HUES6 (cell line): ENCODE measurements at regions not wholly inside any gene's neighbourhood (a gene's known extent, or its start where the extent isn't known, plus 50 kb on each side); places are given as distances from the start of the nearest gene placed in this dataset.

Source experiments
- H3K27ac ChIP-seq: 2 replicates; pipeline ENCODE4 v1.7.0; 2013; ENCODE audit warnings: low read depth, mild to moderate bottlenecking, low read length, inconsistent platforms
- H3K27me3 ChIP-seq: 2 replicates; pipeline ENCODE4 v1.6.1; 2013; ENCODE audit warnings: low read length; ENCODE audit not compliant: control insufficient read depth, insufficient read depth
- H3K36me3 ChIP-seq: 2 replicates; pipeline ENCODE4 v1.6.1; 2013; ENCODE audit warnings: low read length; ENCODE audit not compliant: control insufficient read depth, insufficient read depth
- H3K4me1 ChIP-seq: 2 replicates; pipeline ENCODE4 v1.6.1; 2013; ENCODE audit warnings: low read length; ENCODE audit not compliant: control insufficient read depth, insufficient read depth
- H3K4me3 ChIP-seq: 2 replicates; pipeline ENCODE4 v1.5.1; 2013; ENCODE audit warnings: low read depth, low read length
- H3K9ac ChIP-seq: one replicate; pipeline ENCODE4 v1.6.1; 2013; ENCODE audit warnings: mild to moderate bottlenecking, low read length
- H3K9me3 ChIP-seq: 2 replicates; pipeline ENCODE4 v1.6.1; 2013; ENCODE audit warnings: low read depth, low read length; ENCODE audit not compliant: control insufficient read depth, insufficient read depth

- H3K4me3 ChIP-seq, result no peak overlapping the region
- H3K27ac ChIP-seq, result no peak overlapping the region
- peaks cover 3% of the 10 kb centered on the region; the same call in 1 of the 2 replicates for H3K9me3 ChIP-seq
- no peaks in the 10 kb centered on the region for H3K4me1 ChIP-seq
- H3K9ac ChIP-seq, result no peak overlapping the region
- no peaks in the 10 kb centered on the region for H3K36me3 ChIP-seq
- H3K27me3 ChIP-seq, result no peaks in the 10 kb centered on the region
Observed at GRCh38 chr13:80255946-80256345, 85.0 kb downstream of the SPRY2 start.

- Histone ChIP-seq H3K27ac (no peak overlapping the region), H3K4me3 (no peak overlapping the region), H3K27me3 (no peaks in the 10 kb centered on the region), H3K36me3 (no peaks in the 10 kb centered on the region), H3K9me3 (no peaks in the 10 kb centered on the region), H3K9ac (no peak overlapping the region), H3K4me1 (no peaks in the 10 kb centered on the region)
Observed at GRCh38 chr13:80251403-80251802, 89.5 kb downstream of the SPRY2 start.

GRCh38 chr13:80250213-80250810 is 90.6 kb downstream of the SPRY2 start:
- no peak overlapping the region for H3K4me3 ChIP-seq
- H3K4me1 ChIP-seq, result peaks cover under 1% of the 10 kb centered on the region; the same call in 1 of the 2 replicates
- no peak overlapping the region for H3K9ac ChIP-seq
- no peak overlapping the region for H3K27ac ChIP-seq
- no peaks in the 10 kb centered on the region for H3K36me3 ChIP-seq
- no peaks in the 10 kb centered on the region for H3K27me3 ChIP-seq
- no peaks in the 10 kb centered on the region for H3K9me3 ChIP-seq

GRCh38 chr13:80249516-80250212 is 91.3 kb downstream of the SPRY2 start:
- H3K27me3 ChIP-seq, result no peaks in the 10 kb centered on the region
- no peak overlapping the region for H3K4me3 ChIP-seq
- H3K27ac ChIP-seq, result no peak overlapping the region

GRCh38 chr13:80245162-80245733 is 95.7 kb downstream of the SPRY2 start:
- no peak overlapping the region for H3K4me3 ChIP-seq
- H3K9me3 ChIP-seq, result no peaks in the 10 kb centered on the region
- H3K27me3 ChIP-seq, result no peaks in the 10 kb centered on the region
- no peak overlapping the region for H3K9ac ChIP-seq
- no peaks in the 10 kb centered on the region for H3K36me3 ChIP-seq
- no peak overlapping the region for H3K27ac ChIP-seq
- H3K4me1 ChIP-seq, result peaks cover 5% of the 10 kb centered on the region

More at GRCh38 chr13:80249516-80250212, 91.3 kb downstream of the SPRY2 start:
- H3K36me3 ChIP-seq, result no peaks in the 10 kb centered on the region
- no peaks in the 10 kb centered on the region for H3K9me3 ChIP-seq
- peaks cover 5% of the 10 kb centered on the region for H3K4me1 ChIP-seq
- H3K9ac ChIP-seq, result no peak overlapping the region

- Histone ChIP-seq H3K4me3 (no peak overlapping the region), H3K36me3 (no peaks in the 10 kb centered on the region), H3K27me3 (no peaks in the 10 kb centered on the region), H3K9ac (no peak overlapping the region), H3K9me3 (no peaks in the 10 kb centered on the region), H3K4me1 (peaks cover 5% of the 10 kb centered on the region), H3K27ac (no peak overlapping the region)
Observed at GRCh38 chr13:80244574-80244973, 96.4 kb downstream of the SPRY2 start.

- Histone ChIP-seq H3K27ac (no peak overlapping the region), H3K27me3 (no peaks in the 10 kb centered on the region), H3K4me1 (peaks cover 8% of the 10 kb centered on the region), H3K9ac (no peak overlapping the region), H3K9me3 (no peaks in the 10 kb centered on the region), H3K4me3 (no peak overlapping the region), H3K36me3 (no peaks in the 10 kb centered on the region)
Observed at GRCh38 chr13:80242728-80243427, 98.0 kb downstream of the SPRY2 start.

GRCh38 chr13:80239571-80240255 is 101.2 kb downstream of the SPRY2 start:
- H3K27ac ChIP-seq, result no peak overlapping the region

GRCh38 chr13:80239116-80239515 is 101.8 kb downstream of the SPRY2 start:
- Histone ChIP-seq H3K4me3 (no peak overlapping the region), H3K36me3 (no peaks in the 10 kb centered on the region), H3K27ac (no peak overlapping the region), H3K9me3 (no peaks in the 10 kb centered on the region), H3K27me3 (no peaks in the 10 kb centered on the region), H3K9ac (no peak overlapping the region), H3K4me1 (peaks cover 9% of the 10 kb centered on the region; the same call in 1 of the 2 replicates)

More at GRCh38 chr13:80239571-80240255, 101.2 kb downstream of the SPRY2 start:
- Histone ChIP-seq H3K4me1 (peaks cover 9% of the 10 kb centered on the region; the same call in 1 of the 2 replicates), H3K27me3 (no peaks in the 10 kb centered on the region), H3K9me3 (no peaks in the 10 kb centered on the region), H3K9ac (no peak overlapping the region), H3K36me3 (no peaks in the 10 kb centered on the region), H3K4me3 (no peak overlapping the region)

- Histone ChIP-seq H3K36me3 (no peaks in the 10 kb centered on the region), H3K9ac (no peak overlapping the region), H3K9me3 (no peaks in the 10 kb centered on the region), H3K4me3 (no peak overlapping the region), H3K4me1 (peaks cover 9% of the 10 kb centered on the region; the same call in 1 of the 2 replicates), H3K27me3 (no peaks in the 10 kb centered on the region), H3K27ac (no peak overlapping the region)
Observed at GRCh38 chr13:80237646-80238045, 103.3 kb downstream of the SPRY2 start.
